PC-3 (cell line): ENCODE measurements at regions not wholly inside any gene's neighbourhood (a gene's known extent, or its start where the extent isn't known, plus 50 kb on each side); places are given as distances from the start of the nearest gene placed in this dataset.

Experiments
- CTCF ChIP-seq: fragments of 300-600 bp; sonication (generic); conservative IDR thresholded peaks from 2 replicates; pipeline ENCODE4 v1.5.1; 2017; ENCODE audit warnings: antibody characterized with exemption, low read depth, mild to moderate bottlenecking, low read length
- EZH2 ChIP-seq: fragments of 300-600 bp; sonication (generic); IDR thresholded peaks from one replicate; pipeline ENCODE4 v1.6.1; 2017; ENCODE audit warnings: antibody characterized with exemption, mild to moderate bottlenecking, low read length; ENCODE audit not compliant: unreplicated experiment
- EZH2phosphoT487 ChIP-seq: fragments of 300-600 bp; sonication (generic); IDR thresholded peaks from 2 replicates; pipeline ENCODE4 v1.6.1; 2018; ENCODE audit warnings: mild to moderate bottlenecking, antibody characterized with exemption, low read length, borderline replicate concordance

DNA sequence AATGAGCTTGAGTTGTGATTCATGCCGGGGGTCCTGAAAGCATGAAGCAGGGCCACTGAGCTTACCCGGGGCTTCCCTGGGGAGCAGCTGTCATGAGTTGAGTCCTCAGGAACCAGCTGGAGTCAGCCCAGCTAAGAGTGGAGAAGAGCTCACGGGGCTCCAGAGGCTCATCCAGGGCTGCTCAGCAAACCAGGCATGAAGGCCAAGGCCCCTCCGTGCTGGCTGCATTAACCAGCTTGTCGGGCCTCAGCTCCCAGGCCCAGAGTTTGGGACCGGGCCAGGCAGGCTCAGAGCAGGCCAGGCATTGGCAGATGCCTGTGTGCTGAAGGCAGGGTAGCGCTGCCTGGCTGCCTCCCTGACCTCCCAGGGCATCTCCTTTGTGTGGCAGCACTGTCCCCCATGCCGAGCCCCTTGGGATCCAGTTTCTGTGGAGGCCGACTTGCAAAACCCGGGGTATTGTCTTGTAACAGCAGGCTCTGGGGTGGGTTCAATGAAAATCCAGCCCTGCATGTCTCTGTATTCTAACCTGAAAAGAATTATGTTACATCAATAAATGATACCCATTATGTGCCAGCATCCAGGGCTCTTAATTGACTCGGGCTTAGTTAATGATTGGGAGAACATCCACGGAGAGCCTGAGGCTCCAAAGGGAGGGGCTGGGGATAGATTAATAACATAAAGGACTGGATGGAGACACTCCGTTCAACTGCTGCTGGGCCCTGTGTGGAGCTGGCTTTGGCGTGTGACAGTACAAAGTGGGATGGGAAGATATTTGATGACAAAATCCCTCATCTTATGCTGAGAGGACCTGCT, 68.0 kb upstream of the MSX1 start:
- no peak for TF ChIP-seq CTCF
- no peak for TF ChIP-seq EZH2phosphoT487
- no peak for TF ChIP-seq EZH2
